Loucy (cell line): ENCODE measurements at regions not wholly inside any gene's neighbourhood (a gene's known extent, or its start where the extent isn't known, plus 50 kb on each side); places are given as distances from the start of the nearest gene placed in this dataset.

ENCODE experiments used
- H2AFZ ChIP-seq: fragments of 200-600 bp; sonication (generic); 2 replicates; pipeline ENCODE4 v1.6.0; 2016; ENCODE audit warnings: antibody characterized with exemption, mild to moderate bottlenecking, low read length, moderate library complexity
- H3F3A ChIP-seq: fragments of 200-600 bp; 2 replicates; pipeline ENCODE4 v1.6.0; 2016; ENCODE audit warnings: antibody characterized with exemption, low read depth, mild to moderate bottlenecking
- H3K27me3 ChIP-seq: fragments of 200-600 bp; sonication (generic); 2 replicates; pipeline ENCODE4 v1.6.1; 2014; ENCODE audit warnings: low read length, mild to moderate bottlenecking; ENCODE audit not compliant: insufficient read depth, poor library complexity, severe bottlenecking
- H3K36me3 ChIP-seq: fragments of 200-600 bp; sonication (generic); 2 replicates; pipeline ENCODE4 v1.6.1; 2016; ENCODE audit warnings: low read length; ENCODE audit not compliant: insufficient read depth
- H3K4me1 ChIP-seq: fragments of 200-600 bp; sonication (generic); 2 replicates; pipeline ENCODE4 v1.5.1; 2014; ENCODE audit warnings: low read length, mild to moderate bottlenecking; ENCODE audit not compliant: insufficient read depth, poor library complexity, severe bottlenecking
- H3K4me2 ChIP-seq: fragments of 200-600 bp; sonication (generic); 2 replicates; pipeline ENCODE4 v1.6.0; 2014; ENCODE audit warnings: antibody characterized with exemption, low read length, low read depth, mild to moderate bottlenecking; ENCODE audit not compliant: poor library complexity, severe bottlenecking
- H3K4me3 ChIP-seq: fragments of 200-600 bp; sonication (generic); 2 replicates; pipeline ENCODE4 v1.5.1; 2014; ENCODE audit warnings: low read length, mild to moderate bottlenecking, mixed read lengths; ENCODE audit not compliant: poor library complexity, severe bottlenecking
- H3K79me2 ChIP-seq: fragments of 200-600 bp; sonication (generic); 2 replicates; pipeline ENCODE4 v1.6.1; 2014; ENCODE audit warnings: low read length; ENCODE audit not compliant: insufficient read depth
- H3K9ac ChIP-seq: fragments of 200-600 bp; sonication (generic); 2 replicates; pipeline ENCODE4 v1.6.0; 2014; ENCODE audit warnings: mild to moderate bottlenecking, low read depth, low read length, moderate library complexity; ENCODE audit not compliant: poor library complexity, severe bottlenecking
- H3K9me2 ChIP-seq: fragments of 200-600 bp; sonication (generic); replicated peaks from 2 replicates; pipeline ENCODE4 v1.6.1; 2016; ENCODE audit warnings: low read depth, low read length, mixed read lengths
- H3K9me3 ChIP-seq: fragments of 200-600 bp; sonication (generic); 2 replicates; pipeline ENCODE4 v1.6.1; 2014; ENCODE audit warnings: mild to moderate bottlenecking, antibody characterized with exemption, low read length, low read depth; ENCODE audit not compliant: insufficient read depth
- H4K20me1 ChIP-seq: fragments of 200-600 bp; sonication (generic); 2 replicates; pipeline ENCODE4 v1.6.0; 2014; ENCODE audit warnings: antibody characterized with exemption, low read length, mild to moderate bottlenecking; ENCODE audit not compliant: insufficient read depth, poor library complexity, severe bottlenecking
- CTCF ChIP-seq: fragments of 200-600 bp; sonication (generic); conservative IDR thresholded peaks from 2 replicates; pipeline ENCODE4 v1.5.1; 2014; ENCODE audit warnings: mild to moderate bottlenecking, antibody characterized with exemption, low read length
- EZH2phosphoT487 ChIP-seq: fragments of 200-600 bp; IDR thresholded peaks from 2 replicates; pipeline ENCODE4 v1.6.1; 2018; ENCODE audit warnings: antibody characterized with exemption, mild to moderate bottlenecking, moderate library complexity, borderline replicate concordance

- Histone ChIP-seq H3K9ac (no peak overlapping the region), H3K27me3 (no peaks in the 10 kb centered on the region), H3K4me3 (no peak overlapping the region), H3F3A (no peaks in the 10 kb centered on the region), H3K79me2 (no peaks in the 10 kb centered on the region), H3K9me2 (no peaks in the 10 kb centered on the region), H2AFZ (no peak overlapping the region), H3K4me1 (no peaks in the 10 kb centered on the region), H3K4me2 (no peak overlapping the region), H3K9me3 (no peaks in the 10 kb centered on the region), H4K20me1 (no peaks in the 10 kb centered on the region), H3K36me3 (no peaks in the 10 kb centered on the region)
- TF ChIP-seq EZH2phosphoT487 (no peak), CTCF (no peak)
These were observed 297.0 kb upstream of the KLF3 start for GRCh38 chr4:38366997-38367396.

GRCh38 chr4:38367642-38368174 is 296.3 kb upstream of the KLF3 start:
- no peak for TF ChIP-seq CTCF
- TF ChIP-seq EZH2phosphoT487, result no peak
- H3K9me3 ChIP-seq, result no peaks in the 10 kb centered on the region
- no peak overlapping the region for H3K4me2 ChIP-seq

GRCh38 chr4:38368613-38369012 is 295.4 kb upstream of the KLF3 start:
- Histone ChIP-seq H3K36me3 (no peaks in the 10 kb centered on the region), H3K79me2 (no peaks in the 10 kb centered on the region), H2AFZ (no peak overlapping the region), H3K9me3 (no peaks in the 10 kb centered on the region), H3K27me3 (no peaks in the 10 kb centered on the region), H3K4me2 (no peak overlapping the region), H3K4me1 (no peaks in the 10 kb centered on the region), H3K9ac (no peak overlapping the region), H3F3A (no peaks in the 10 kb centered on the region), H4K20me1 (no peaks in the 10 kb centered on the region), H3K9me2 (no peaks in the 10 kb centered on the region), H3K4me3 (no peak overlapping the region)
- no peak for TF ChIP-seq CTCF
- TF ChIP-seq EZH2phosphoT487, result no peak

More at GRCh38 chr4:38367642-38368174, 296.3 kb upstream of the KLF3 start:
- Histone ChIP-seq H3K79me2 (no peaks in the 10 kb centered on the region), H2AFZ (no peak overlapping the region), H3F3A (no peaks in the 10 kb centered on the region), H3K4me3 (no peak overlapping the region), H4K20me1 (no peaks in the 10 kb centered on the region), H3K4me1 (no peaks in the 10 kb centered on the region), H3K9ac (no peak overlapping the region), H3K27me3 (no peaks in the 10 kb centered on the region), H3K9me2 (no peaks in the 10 kb centered on the region), H3K36me3 (no peaks in the 10 kb centered on the region)
